ENCODE measurements at regions not wholly inside any gene's neighbourhood (a gene's known extent, or its start where the extent isn't known, plus 50 kb on each side); places are given as distances from the start of the nearest gene placed in this dataset.

- TF ChIP-seq CTCF (IDR thresholded peaks at IDR 0.05) (no peak), EP300 (IDR thresholded peaks at IDR 0.05) (no peak), POLR2A (IDR thresholded peaks at IDR 0.05) (no peak), POLR2AphosphoS5 (IDR thresholded peaks at IDR 0.05) (no peak)
These were observed 837.2 kb downstream of the EFNA5 start for GRCh38 chr5:106833517-106833916.

Measured in sigmoid colon (tissue), 4 donors.